AG09309 (cell line): ENCODE measurements at regions not wholly inside any gene's neighbourhood (a gene's known extent, or its start where the extent isn't known, plus 50 kb on each side); places are given as distances from the start of the nearest gene placed in this dataset.
"Not testable (repeated sequence)": the region's sequence is repeated elsewhere in the genome, so short reads cannot be mapped to it uniquely, and the experiment has no call there.

ENCODE experiments used
- DNase-seq: peaks from one replicate; pipeline ENCODE4 v3.0.0-alpha.2; 2010; ENCODE audit warnings: low read depth
- H3K4me3 ChIP-seq: 2 replicates; pipeline ENCODE4 v1.5.1; 2011; ENCODE audit warnings: mild to moderate bottlenecking, low read depth, low read length, moderate library complexity; ENCODE audit not compliant: control insufficient read depth
- CTCF ChIP-seq: IDR thresholded peaks from 2 replicates; pipeline ENCODE4 v1.5.1; 2011; ENCODE audit warnings: mild to moderate bottlenecking, low read depth, low read length, inconsistent platforms; ENCODE audit not compliant: insufficient read depth, control insufficient read depth; ENCODE audit errors: missing control alignments

GRCh38 chr12:25800101-25800500, 158.4 kb upstream of the RASSF8 start:
- DNase-seq = no peak
- H3K4me3 ChIP-seq = no peak overlapping the region
- TF ChIP-seq CTCF = no peak

DNA sequence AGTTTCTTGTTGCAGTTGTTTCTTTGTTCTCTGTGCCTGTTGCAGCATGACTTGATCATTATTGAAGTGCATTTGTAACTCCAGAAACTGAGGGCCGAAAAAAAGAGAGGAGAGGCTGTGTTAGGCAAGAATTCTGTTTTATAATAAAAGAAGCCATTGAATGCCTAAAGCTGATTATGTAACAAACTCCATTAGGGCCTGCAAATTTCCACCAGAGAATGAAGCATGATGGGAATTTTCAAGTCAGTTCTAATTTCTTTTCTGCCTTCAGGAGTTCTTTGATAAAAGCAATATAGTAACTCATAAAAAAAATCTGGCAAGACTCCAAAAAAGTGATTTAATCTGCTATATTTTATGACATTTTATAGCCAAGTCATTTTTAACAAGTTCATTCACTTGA, 156.7 kb upstream of the RASSF8 start:
- H3K4me3 ChIP-seq = no peak overlapping the region
- no peak for TF ChIP-seq CTCF
- DNase-seq = no peak

GRCh38 chr12:25802143-25802542, 156.3 kb upstream of the RASSF8 start:
- no peak for TF ChIP-seq CTCF
- no peak overlapping the region for H3K4me3 ChIP-seq
- no peak for DNase-seq

DNA sequence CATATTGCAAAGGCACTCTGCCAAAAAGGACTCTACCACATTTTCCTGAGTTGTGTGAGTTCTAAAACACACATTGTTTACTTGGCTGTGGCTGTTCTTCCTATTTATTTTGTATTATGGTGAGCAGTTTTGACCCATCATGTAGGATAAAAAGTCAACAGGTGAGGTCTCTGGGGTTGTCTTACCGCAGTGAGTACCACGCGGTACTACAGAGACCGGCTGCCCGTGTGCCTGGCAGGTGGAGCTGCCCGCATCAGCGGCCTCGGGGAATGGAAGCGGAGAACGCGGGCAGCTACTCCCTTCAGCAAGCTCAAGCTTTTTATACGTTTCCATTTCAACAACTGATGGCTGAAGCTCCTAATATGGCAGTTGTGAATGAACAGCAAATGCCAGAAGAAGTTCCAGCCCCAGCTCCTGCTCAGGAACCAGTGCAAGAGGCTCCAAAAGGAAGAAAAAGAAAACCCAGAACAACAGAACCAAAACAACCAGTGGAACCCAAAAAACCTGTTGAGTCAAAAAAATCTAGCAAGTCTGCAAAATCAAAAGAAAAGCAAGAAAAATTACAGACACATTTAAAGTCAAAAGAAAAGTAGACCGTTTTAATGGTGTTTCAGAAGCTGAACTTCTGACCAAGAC, 155.3 kb upstream of the RASSF8 start:
- DNase-seq, H3K4me3 ChIP-seq: not testable (repeated sequence)

DNA sequence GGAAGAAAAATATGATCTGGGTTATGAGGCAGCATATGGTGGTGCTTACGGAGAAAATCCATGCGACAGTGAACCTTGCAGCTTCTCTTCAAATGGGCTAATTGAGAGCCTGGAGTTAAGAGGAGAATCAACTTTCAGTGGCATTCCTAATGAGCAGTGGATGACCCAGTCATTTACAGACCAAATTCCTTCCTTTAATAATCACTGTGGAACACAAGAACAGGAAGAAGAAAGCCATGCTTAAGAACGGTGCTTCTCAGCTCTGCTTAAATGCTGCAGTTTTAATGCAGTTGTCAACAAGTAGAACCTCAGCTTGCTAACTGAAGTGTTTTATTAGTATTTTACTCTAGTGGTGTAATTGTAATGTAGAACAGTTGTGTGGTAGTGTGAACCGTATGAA, 154.2 kb upstream of the RASSF8 start:
- not testable (repeated sequence) for DNase-seq, H3K4me3 ChIP-seq

DNA sequence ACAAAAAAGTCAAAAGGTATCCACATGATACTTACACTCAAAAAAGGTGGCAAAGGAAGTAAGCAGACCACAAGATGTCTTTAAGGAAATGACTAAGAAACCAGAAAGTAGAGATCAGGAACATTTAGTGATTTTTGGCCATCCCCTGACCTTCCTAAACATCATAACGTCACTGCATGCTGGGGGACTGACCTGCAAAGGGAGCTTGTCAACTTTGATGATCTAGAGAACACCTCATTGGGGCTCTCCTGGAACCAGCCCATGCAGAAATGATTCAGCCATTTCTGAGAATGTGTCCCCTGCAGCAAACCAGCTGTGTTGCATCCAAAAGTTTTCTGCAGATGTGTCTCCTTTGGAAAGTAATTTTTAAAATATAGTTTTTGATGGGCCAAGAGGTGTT, 152.2 kb upstream of the RASSF8 start:
- H3K4me3 ChIP-seq = no peak overlapping the region
- DNase-seq = no peak
- no peak for TF ChIP-seq CTCF

GRCh38 chr12:25808604-25809003, 149.9 kb upstream of the RASSF8 start:
- DNase-seq = no peak
- TF ChIP-seq CTCF = no peak
- H3K4me3 ChIP-seq = no peak overlapping the region

- H3K4me3 ChIP-seq = no peak overlapping the region
- TF ChIP-seq CTCF = no peak
- no peak for DNase-seq
These were observed 147.8 kb upstream of the RASSF8 start for GRCh38 chr12:25810683-25811082.
